Tibial nerve (tissue), 4 donors: ENCODE measurements at regions not wholly inside any gene's neighbourhood (a gene's known extent, or its start where the extent isn't known, plus 50 kb on each side); places are given as distances from the start of the nearest gene placed in this dataset.

Source experiments
- CTCF ChIP-seq, 5 experiments: fragments of 200-600 bp in 3 of 5; fragments of 450-650 bp in 2 of 5; sonication (generic) in 3 of 5; IDR thresholded peaks; one replicate each; pipeline ENCODE4 v1.5.1; 2016 to 2019; ENCODE audit warnings: antibody characterized with exemption in 5 of 5, mild to moderate bottlenecking in 3 of 5, moderate library complexity in 2 of 5
- EP300 ChIP-seq, 2 donors: sonication (generic); formaldehyde crosslinking; IDR thresholded peaks; one replicate each; pipeline ENCODE4 v1.6.1; 2017; ENCODE audit warnings: antibody characterized with exemption in 2 of 2, mild to moderate bottlenecking in 1 of 2
- POLR2A ChIP-seq, 2 donors: fragments of 450-650 bp; IDR thresholded peaks; one replicate each; pipeline ENCODE4 v1.6.1; 2017; ENCODE audit warnings: antibody characterized with exemption in 2 of 2, mild to moderate bottlenecking in 2 of 2, moderate library complexity in 2 of 2

DNA sequence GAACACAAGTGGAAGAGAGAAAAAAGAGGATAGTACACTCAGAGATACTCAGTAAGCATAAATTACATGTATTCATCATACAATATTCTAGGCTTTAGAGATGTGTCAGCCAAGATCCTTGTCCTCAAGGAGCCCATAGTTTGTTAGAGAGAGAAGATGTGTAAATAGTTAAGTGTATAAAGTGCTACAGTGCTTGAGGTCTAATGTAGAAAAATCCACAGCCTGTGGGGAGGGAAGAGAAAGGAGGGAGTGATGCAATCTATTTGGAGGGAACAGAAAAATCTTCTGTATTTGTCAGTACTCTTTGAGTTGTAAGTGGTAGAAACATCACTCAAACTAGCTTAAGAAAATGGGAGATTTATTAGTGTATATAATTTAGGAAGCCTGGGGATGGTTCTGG is 81.9 kb downstream of the PALM2AKAP2 start:
- TF ChIP-seq CTCF (IDR thresholded peaks at IDR 0.05) (no peak), EP300 (IDR thresholded peaks at IDR 0.05) (no peak), POLR2A (IDR thresholded peaks at IDR 0.05) (no peak)
